ENCODE measurements at regions not wholly inside any gene's neighbourhood (a gene's known extent, or its start where the extent isn't known, plus 50 kb on each side); places are given as distances from the start of the nearest gene placed in this dataset.
A peak's percentile ranks its signal among the peaks of the same experiment; 100 is the strongest.

GRCh38 chr4:116688536-116688935, 396.8 kb downstream of the TRAM1L1 start:
- WGBS (ENCODE audit: low lambda C conversion rate, missing lambda C conversion rate): 84% methylated on average over 1 of the region's 1 CpG
- no peak for TF ChIP-seq EZH2phosphoT487 (IDR thresholded peaks at IDR 0.05; ENCODE audit: low read depth, severe bottlenecking, unreplicated experiment)
- no peak for TF ChIP-seq EZH2 (IDR thresholded peaks at IDR 0.05; ENCODE audit: borderline replicate concordance)
- no peak for TF ChIP-seq CTCF (IDR thresholded peaks at IDR 0.05; ENCODE audit: poor library complexity)
- no peaks in the 10 kb centered on the region for H3K9me2 ChIP-seq (replicated peaks; ENCODE audit: insufficient read depth)

GRCh38 chr4:116668190-116668589, 417.2 kb downstream of the TRAM1L1 start:
- H3K9me3 ChIP-seq (ENCODE audit: low read depth): no peaks in the 10 kb centered on the region
- peak; percentile 5 for TF ChIP-seq CTCF (IDR thresholded peaks at IDR 0.05; ENCODE audit: poor library complexity)
- no peak for TF ChIP-seq EZH2phosphoT487 (IDR thresholded peaks at IDR 0.05; ENCODE audit: low read depth, severe bottlenecking, unreplicated experiment)
- no peak overlapping the region for H3K4me2 ChIP-seq
- no peaks in the 10 kb centered on the region for H3K9me2 ChIP-seq (replicated peaks; ENCODE audit: insufficient read depth)
- H3K27me3 ChIP-seq: no peaks in the 10 kb centered on the region
- no peak overlapping the region for H2AFZ ChIP-seq
- H3K4me3 ChIP-seq: no peak overlapping the region
- DNase-seq (ENCODE audit: low spot score): no peak
- no peaks in the 10 kb centered on the region for H3K79me2 ChIP-seq
- no peak overlapping the region for H3K27ac ChIP-seq
- H4K20me1 ChIP-seq (ENCODE audit: insufficient read depth, poor library complexity, severe bottlenecking): no peaks in the 10 kb centered on the region
- no peaks in the 10 kb centered on the region for H3K36me3 ChIP-seq (replicated peaks; ENCODE audit: insufficient read depth, low read depth)
- WGBS (ENCODE audit: low lambda C conversion rate, missing lambda C conversion rate): 45% methylated on average over 2 of the region's 2 CpGs
- H3K4me1 ChIP-seq (ENCODE audit: insufficient read depth): no peaks in the 10 kb centered on the region

More at GRCh38 chr4:116688536-116688935, 396.8 kb downstream of the TRAM1L1 start:
- Histone ChIP-seq H3K27me3 (no peaks in the 10 kb centered on the region), H3K4me3 (no peak overlapping the region), H3K27ac (no peak overlapping the region), H2AFZ (no peak overlapping the region), H3K4me2 (no peak overlapping the region), H3K4me1 (ENCODE audit: insufficient read depth) (no peaks in the 10 kb centered on the region), H3K79me2 (no peaks in the 10 kb centered on the region), H4K20me1 (ENCODE audit: insufficient read depth, poor library complexity, severe bottlenecking) (no peaks in the 10 kb centered on the region), H3K36me3 (replicated peaks; ENCODE audit: insufficient read depth, low read depth) (no peaks in the 10 kb centered on the region), H3K9me3 (ENCODE audit: low read depth) (no peaks in the 10 kb centered on the region)
- no peak for DNase-seq (ENCODE audit: low spot score)

GRCh38 chr4:116665716-116666115, 419.7 kb downstream of the TRAM1L1 start:
- H4K20me1 ChIP-seq (ENCODE audit: insufficient read depth, poor library complexity, severe bottlenecking): no peaks in the 10 kb centered on the region
- H3K79me2 ChIP-seq: no peaks in the 10 kb centered on the region
- H3K27me3 ChIP-seq: no peaks in the 10 kb centered on the region
- H3K9me2 ChIP-seq (replicated peaks; ENCODE audit: insufficient read depth): no peaks in the 10 kb centered on the region
- no peak for TF ChIP-seq CTCF (IDR thresholded peaks at IDR 0.05; ENCODE audit: poor library complexity)
- TF ChIP-seq EZH2phosphoT487 (IDR thresholded peaks at IDR 0.05; ENCODE audit: low read depth, severe bottlenecking, unreplicated experiment): no peak
- TF ChIP-seq EZH2 (IDR thresholded peaks at IDR 0.05; ENCODE audit: borderline replicate concordance): no peak
- DNase-seq (ENCODE audit: low spot score): no peak
- H3K4me3 ChIP-seq: no peak overlapping the region
- H3K27ac ChIP-seq: no peak overlapping the region
- no peaks in the 10 kb centered on the region for H3K9me3 ChIP-seq (ENCODE audit: low read depth)
- no peak overlapping the region for H3K4me2 ChIP-seq
- no peaks in the 10 kb centered on the region for H3K36me3 ChIP-seq (replicated peaks; ENCODE audit: insufficient read depth, low read depth)
- no peak overlapping the region for H2AFZ ChIP-seq
- WGBS (ENCODE audit: low lambda C conversion rate, missing lambda C conversion rate): 92% methylated on average over 1 of the region's 1 CpG
- no peaks in the 10 kb centered on the region for H3K4me1 ChIP-seq (ENCODE audit: insufficient read depth)

- no peak overlapping the region for H3K4me2 ChIP-seq
- H3K79me2 ChIP-seq: no peaks in the 10 kb centered on the region
- no peaks in the 10 kb centered on the region for H3K4me1 ChIP-seq (ENCODE audit: insufficient read depth)
- TF ChIP-seq EZH2phosphoT487 (IDR thresholded peaks at IDR 0.05; ENCODE audit: low read depth, severe bottlenecking, unreplicated experiment): no peak
- no peak for TF ChIP-seq EZH2 (IDR thresholded peaks at IDR 0.05; ENCODE audit: borderline replicate concordance)
- no peak for TF ChIP-seq CTCF (IDR thresholded peaks at IDR 0.05; ENCODE audit: poor library complexity)
- DNase-seq (ENCODE audit: low spot score): no peak
- H3K9me2 ChIP-seq (replicated peaks; ENCODE audit: insufficient read depth): no peaks in the 10 kb centered on the region
- no peak overlapping the region for H2AFZ ChIP-seq
- no peaks in the 10 kb centered on the region for H4K20me1 ChIP-seq (ENCODE audit: insufficient read depth, poor library complexity, severe bottlenecking)
- 71% methylated on average over 2 of the region's 2 CpGs for WGBS (ENCODE audit: low lambda C conversion rate, missing lambda C conversion rate)
- no peak overlapping the region for H3K27ac ChIP-seq
- H3K4me3 ChIP-seq: no peak overlapping the region
- H3K9me3 ChIP-seq (ENCODE audit: low read depth): no peaks in the 10 kb centered on the region
- H3K27me3 ChIP-seq: no peaks in the 10 kb centered on the region
- H3K36me3 ChIP-seq (replicated peaks; ENCODE audit: insufficient read depth, low read depth): no peaks in the 10 kb centered on the region
These were observed 421.2 kb downstream of the TRAM1L1 start for GRCh38 chr4:116664198-116664597.

Data from hepatocyte (in vitro differentiated cells).